Caco-2 (cell line): ENCODE measurements at regions not wholly inside any gene's neighbourhood (a gene's known extent, or its start where the extent isn't known, plus 50 kb on each side); places are given as distances from the start of the nearest gene placed in this dataset.

Source experiments
- BruUV-seq: library from RNA; stranded (reverse); fragments of 400-500 nt; replicated peaks from 2 replicates; lab custom pipeline; 2021; lab: Mats Ljungman, UMichigan
- CTCF ChIA-PET: fragments of 300-600 bp; sonication (Branson Sonifier 250); formaldehyde crosslinking; loops from one replicate; lab custom pipeline; 2022; ENCODE audit warnings: antibody characterized with exemption; lab: Charles Lee
- POLR2A ChIA-PET: fragments of 300-600 bp; sonication (Branson Sonifier 250); formaldehyde crosslinking; loops from one replicate; lab custom pipeline; 2022; ENCODE audit warnings: antibody characterized with exemption; lab: Charles Lee
- DNase-seq, 2 experiments: peaks; one replicate each; pipeline versions ENCODE4 v3.0.0 to v3.0.0-alpha.2; 2020 to 2022
- H3K27me3 ChIP-seq: replicated peaks from 2 replicates; pipeline ENCODE4 v1.6.0; 2011; ENCODE audit warnings: low read length; ENCODE audit not compliant: control insufficient read depth, insufficient read depth
- H3K36me3 ChIP-seq: 2 replicates; pipeline ENCODE4 v1.5.1; 2011; ENCODE audit warnings: low read length; ENCODE audit not compliant: control insufficient read depth, insufficient read depth
- H3K4me1 ChIP-seq: fragments of 250-450 bp; sonication (Bioruptor Pico); 2 replicates; pipeline ENCODE4 v1.5.1; 2020; ENCODE audit warnings: mild to moderate bottlenecking
- H3K4me3 ChIP-seq: 2 replicates; pipeline ENCODE4 v1.5.1; 2011; ENCODE audit warnings: low read depth, mild to moderate bottlenecking, control low read depth, low read length
- H3K9me3 ChIP-seq: fragments of 250-450 bp; sonication (Bioruptor Pico); 2 replicates; pipeline ENCODE4 v1.5.1; 2020; ENCODE audit warnings: mild to moderate bottlenecking, moderate library complexity
- H3K27ac Mint-ChIP-seq: one replicate; pipeline ENCODE4 v1.8.0; 2022; ENCODE audit warnings: mixed read lengths; ENCODE audit not compliant: unreplicated experiment
- H3K27me3 Mint-ChIP-seq: one replicate; pipeline ENCODE4 v1.8.0; 2022; ENCODE audit warnings: mixed read lengths; ENCODE audit not compliant: insufficient read depth, unreplicated experiment
- H3K36me3 Mint-ChIP-seq: one replicate; pipeline ENCODE4 v1.8.0; 2022; ENCODE audit warnings: mild to moderate bottlenecking, mixed read lengths; ENCODE audit not compliant: insufficient read depth, unreplicated experiment
- H3K4me1 Mint-ChIP-seq: one replicate; pipeline ENCODE4 v1.8.0; 2022; ENCODE audit warnings: low read depth, mixed read lengths; ENCODE audit not compliant: unreplicated experiment
- H3K4me3 Mint-ChIP-seq: one replicate; pipeline ENCODE4 v1.8.0; 2022; ENCODE audit warnings: mild to moderate bottlenecking, moderate library complexity, mixed read lengths; ENCODE audit not compliant: unreplicated experiment
- H3K9me3 Mint-ChIP-seq: one replicate; pipeline ENCODE4 v1.8.0; 2022; ENCODE audit warnings: mixed read lengths; ENCODE audit not compliant: unreplicated experiment
- CTCF ChIP-seq, 2 experiments: fragments of 200-600 bp in 1 of 2; IDR thresholded peaks; 1 replicate in 1 of 2; 2 replicates in 1 of 2; pipeline versions ENCODE4 v1.5.1 to v1.8.0; 2011 to 2022; ENCODE audit warnings: antibody characterized with exemption in 1 of 2, control low read depth in 1 of 2, inconsistent platforms in 1 of 2, low read depth in 1 of 2, low read length in 1 of 2, mild to moderate bottlenecking in 1 of 2, moderate library complexity in 1 of 2; ENCODE audit not compliant: insufficient read depth in 1 of 2, severe bottlenecking in 1 of 2, unreplicated experiment in 1 of 2
- intact Hi-C: fragments of 100-400 bp; cut with micrococcal nuclease; formaldehyde crosslinking; loops from one replicate; pipeline ENCODE4 v1.10.0; 2022; ENCODE audit not compliant: unreplicated experiment

- Histone ChIP-seq H3K9me3 (no peaks in the 10 kb centered on the region), H3K36me3 (no peaks in the 10 kb centered on the region), H3K4me3 (no peak overlapping the region), H3K4me1 (no peaks in the 10 kb centered on the region; the same call in 1 of the 2 replicates), H3K27me3 (no peaks in the 10 kb centered on the region)
- H3K27me3 Mint-ChIP-seq, result no peaks in the 10 kb centered on the region
- H3K9me3 Mint-ChIP-seq, result no peaks in the 10 kb centered on the region
- H3K4me3 Mint-ChIP-seq, result no peak overlapping the region
- POLR2A ChIA-PET, result no interaction called here
- no peak for TF ChIP-seq CTCF (IDR thresholded peaks at IDR 0.05; ENCODE audit: insufficient read depth in 1 of 2, low read depth in 1 of 2, low read length in 1 of 2, severe bottlenecking in 1 of 2, unreplicated experiment in 1 of 2)
- H3K4me1 Mint-ChIP-seq, result peaks cover under 1% of the 10 kb centered on the region
- intact Hi-C loops, result no loop called here
- CTCF ChIA-PET, result no interaction called here
- H3K27ac Mint-ChIP-seq, result no peak overlapping the region
- BruUV-seq, result no TSS peak
- H3K36me3 Mint-ChIP-seq, result no peaks in the 10 kb centered on the region
- DNase-seq, result no peak
These were observed 285.0 kb upstream of the ATP2B1 start for GRCh38 chr12:89993632-89994031.

GRCh38 chr12:89992668-89993451 is 284.2 kb upstream of the ATP2B1 start:
- no peak for DNase-seq
- Mint-ChIP-seq H3K4me3 (no peak overlapping the region), H3K36me3 (no peaks in the 10 kb centered on the region), H3K4me1 (no peaks in the 10 kb centered on the region), H3K9me3 (no peaks in the 10 kb centered on the region), H3K27ac (no peak overlapping the region), H3K27me3 (no peaks in the 10 kb centered on the region)
- CTCF ChIA-PET, result no interaction called here
- Histone ChIP-seq H3K27me3 (no peaks in the 10 kb centered on the region), H3K36me3 (no peaks in the 10 kb centered on the region), H3K4me3 (no peak overlapping the region), H3K9me3 (no peaks in the 10 kb centered on the region), H3K4me1 (no peaks in the 10 kb centered on the region; the same call in 1 of the 2 replicates)
- POLR2A ChIA-PET, result no interaction called here
- intact Hi-C loops, result no loop called here
- no peak for TF ChIP-seq CTCF (IDR thresholded peaks at IDR 0.05; ENCODE audit: insufficient read depth in 1 of 2, low read depth in 1 of 2, low read length in 1 of 2, severe bottlenecking in 1 of 2, unreplicated experiment in 1 of 2)
- no TSS peak for BruUV-seq

GRCh38 chr12:89991807-89992590 is 283.4 kb upstream of the ATP2B1 start:
- H3K36me3 Mint-ChIP-seq, result no peaks in the 10 kb centered on the region
- Histone ChIP-seq H3K4me1 (no peaks in the 10 kb centered on the region; the same call in 1 of the 2 replicates), H3K9me3 (no peaks in the 10 kb centered on the region), H3K27me3 (no peaks in the 10 kb centered on the region), H3K36me3 (no peaks in the 10 kb centered on the region), H3K4me3 (no peak overlapping the region)
- no peak overlapping the region for H3K4me3 Mint-ChIP-seq
- no peaks in the 10 kb centered on the region for H3K27me3 Mint-ChIP-seq
- no peak for TF ChIP-seq CTCF (IDR thresholded peaks at IDR 0.05; ENCODE audit: insufficient read depth in 1 of 2, low read depth in 1 of 2, low read length in 1 of 2, severe bottlenecking in 1 of 2, unreplicated experiment in 1 of 2)
- intact Hi-C loops, result no loop called here
- H3K27ac Mint-ChIP-seq, result no peak overlapping the region
- ChIA-PET CTCF (no interaction called here), POLR2A (no interaction called here)
- no peak for DNase-seq
- no TSS peak for BruUV-seq
- no peaks in the 10 kb centered on the region for H3K9me3 Mint-ChIP-seq
- no peaks in the 10 kb centered on the region for H3K4me1 Mint-ChIP-seq
